ENCODE measurements at regions not wholly inside any gene's neighbourhood (a gene's known extent, or its start where the extent isn't known, plus 50 kb on each side); places are given as distances from the start of the nearest gene placed in this dataset.

DNA sequence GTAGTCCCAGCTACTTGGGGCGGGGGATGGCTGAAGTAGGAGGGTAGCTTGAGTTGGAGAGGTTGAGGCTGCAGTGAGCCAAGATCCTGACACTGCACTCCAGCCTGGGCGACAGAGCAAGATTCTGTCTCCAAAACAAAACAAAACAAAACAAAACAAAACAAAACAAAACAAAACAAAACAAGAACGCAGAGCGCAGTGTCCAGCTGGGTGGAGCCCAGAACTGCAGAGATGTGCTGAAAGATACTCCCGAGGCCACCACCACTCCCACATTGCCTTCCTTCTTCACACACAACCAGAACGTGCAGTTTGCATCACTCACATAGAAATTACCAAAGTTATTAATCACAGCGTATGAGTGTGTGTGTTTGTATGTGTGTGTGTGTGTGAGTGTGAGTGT lies 222.9 kb upstream of the ASIC2 start:
- TF ChIP-seq YY1 (IDR thresholded peaks at IDR 0.05; ENCODE audit: insufficient read depth, insufficient read length): no peak
- no peak for TF ChIP-seq ZNF274 (IDR thresholded peaks at IDR 0.05; ENCODE audit: low read depth, low read length)
- TF ChIP-seq SUZ12 (IDR thresholded peaks at IDR 0.05; ENCODE audit: extremely low read depth, insufficient read depth, insufficient read length): no peak
